SIG-M5 treated with dmso at 0.1 percent for 504 hours (cell line): ENCODE measurements at regions not wholly inside any gene's neighbourhood (a gene's known extent, or its start where the extent isn't known, plus 50 kb on each side); places are given as distances from the start of the nearest gene placed in this dataset.
"Not testable (repeated sequence)": the region's sequence is repeated elsewhere in the genome, so short reads cannot be mapped to it uniquely, and the experiment has no call there.

Experiments
- DNase-seq: peaks from one replicate; lab custom pipeline; 2025; ENCODE audit not compliant: unreplicated experiment; lab: John Stamatoyannopoulos, UW

- DNase-seq = no peak
Measured at GRCh38 chr10:4639960-4640359, 186.0 kb upstream of the AKR1E2 start.

- no peak for DNase-seq
Measured at GRCh38 chr10:4638099-4638498, 187.9 kb upstream of the AKR1E2 start.

- DNase-seq = no peak
Measured at GRCh38 chr10:4637657-4638056, 188.3 kb upstream of the AKR1E2 start.

GRCh38 chr10:4635883-4636282 is 190.1 kb upstream of the AKR1E2 start:
- no peak for DNase-seq

GRCh38 chr10:4635388-4635787 is 190.6 kb upstream of the AKR1E2 start:
- no peak for DNase-seq

GRCh38 chr10:4633776-4634175 is 192.2 kb upstream of the AKR1E2 start:
- no peak for DNase-seq

- DNase-seq = no peak
Measured at GRCh38 chr10:4633186-4633585, 192.8 kb upstream of the AKR1E2 start.

GRCh38 chr10:4632757-4633156 is 193.2 kb upstream of the AKR1E2 start:
- DNase-seq = no peak

GRCh38 chr10:4626919-4627318 is 199.1 kb upstream of the AKR1E2 start:
- no peak for DNase-seq

- DNase-seq = no peak
Measured at GRCh38 chr10:4623757-4624420, 202.1 kb upstream of the AKR1E2 start.

- no peak for DNase-seq
Measured at GRCh38 chr10:4623200-4623599, 202.8 kb upstream of the AKR1E2 start.

GRCh38 chr10:4622384-4622783 is 203.6 kb upstream of the AKR1E2 start:
- DNase-seq = no peak

- DNase-seq = no peak
Measured at GRCh38 chr10:4617589-4617988, 208.4 kb upstream of the AKR1E2 start.

- no peak for DNase-seq
Measured at GRCh38 chr10:4615042-4615441, 211.0 kb upstream of the AKR1E2 start.

- DNase-seq = no peak
Measured at GRCh38 chr10:4609251-4609650, 216.8 kb upstream of the AKR1E2 start.

GRCh38 chr10:4607681-4608080 is 218.3 kb upstream of the AKR1E2 start:
- no peak for DNase-seq

GRCh38 chr10:4606856-4607636 is 219.0 kb upstream of the AKR1E2 start:
- DNase-seq = no peak

GRCh38 chr10:4602764-4603491 is 223.1 kb upstream of the AKR1E2 start:
- no peak for DNase-seq

- no peak for DNase-seq
Measured at GRCh38 chr10:4599471-4599870, 226.5 kb upstream of the AKR1E2 start.

- DNase-seq = not testable (repeated sequence)
Measured at GRCh38 chr10:4597898-4598297, 228.1 kb upstream of the AKR1E2 start.

GRCh38 chr10:4596951-4597350 is 229.1 kb upstream of the AKR1E2 start:
- DNase-seq = no peak

- DNase-seq = no peak
Measured at GRCh38 chr10:4595719-4596319, 230.2 kb upstream of the AKR1E2 start.
